ENCODE measurements at regions not wholly inside any gene's neighbourhood (a gene's known extent, or its start where the extent isn't known, plus 50 kb on each side); places are given as distances from the start of the nearest gene placed in this dataset.

- Histone ChIP-seq H4K20me1 (ENCODE audit: insufficient read depth, low read length) (no peaks in the 10 kb centered on the region), H3K27me3 (ENCODE audit: control insufficient read depth in 2 of 2, insufficient read depth in 2 of 2, low read length in 2 of 2) (no peaks in the 10 kb centered on the region), H3K27ac (ENCODE audit: low read depth in 1 of 2, low read length in 2 of 2) (no peak overlapping the region), H3K9ac (ENCODE audit: insufficient read depth, low read length, poor library complexity, severe bottlenecking) (no peak overlapping the region), H3K79me2 (ENCODE audit: insufficient read depth, low read length) (no peaks in the 10 kb centered on the region), H3K4me2 (replicated peaks; ENCODE audit: extremely low read depth, low read length, poor library complexity, severe bottlenecking) (no peak overlapping the region), H2AFZ (ENCODE audit: insufficient read depth, low read depth, low read length, poor library complexity, severe bottlenecking) (no peak overlapping the region), H3K4me3 (replicated peaks in 1 of 3; ENCODE audit: low read depth in 2 of 3, low read length in 3 of 3) (no peak overlapping the region), H3K4me1 (ENCODE audit: control insufficient read depth in 1 of 2, insufficient read depth in 2 of 2, low read length in 2 of 2) (no peaks in the 10 kb centered on the region), H3K36me3 (replicated peaks in 1 of 2; ENCODE audit: control insufficient read depth in 1 of 2, insufficient read depth in 2 of 2, low read length in 2 of 2) (no peaks in the 10 kb centered on the region), H3K9me3 (replicated peaks in 1 of 2; ENCODE audit: control insufficient read depth in 1 of 2, insufficient read depth in 1 of 2, low read length in 2 of 2) (no peaks in the 10 kb centered on the region)
- TF ChIP-seq CTCF (IDR thresholded peaks at IDR 0.05): no peak
- H3K4me1 Mint-ChIP-seq: no peaks in the 10 kb centered on the region
- intact Hi-C loops (cut with micrococcal nuclease): no loop called here
- no peaks in the 10 kb centered on the region for H3K36me3 Mint-ChIP-seq
- no peak overlapping the region for H3K27ac Mint-ChIP-seq
- DNase-seq: no peak
- H3K27me3 Mint-ChIP-seq (ENCODE audit: low read depth in 3 of 3): peaks cover 4 to 8% (median 5%) of the 10 kb centered on the region in 3 donors
- no peak overlapping the region for H3K4me3 Mint-ChIP-seq
- no peaks in the 10 kb centered on the region for H3K9me3 Mint-ChIP-seq
- 85% methylated on average over 6 of the region's 9 CpGs for WGBS (ENCODE audit: insufficient coverage)
These were observed 220.2 kb downstream of the EMX2 start for GRCh38 chr10:117762819-117763172.

- Mint-ChIP-seq H3K4me3 (no peak overlapping the region), H3K27ac (no peak overlapping the region), H3K36me3 (no peaks in the 10 kb centered on the region), H3K4me1 (no peaks in the 10 kb centered on the region), H3K27me3 (ENCODE audit: low read depth in 3 of 3) (peaks cover 4 to 7% (median 6%) of the 10 kb centered on the region in 3 donors), H3K9me3 (no peaks in the 10 kb centered on the region)
- H3K36me3 ChIP-seq (replicated peaks in 1 of 2; ENCODE audit: control insufficient read depth in 1 of 2, insufficient read depth in 2 of 2, low read length in 2 of 2): no peaks in the 10 kb centered on the region
- no peak overlapping the region for H2AFZ ChIP-seq (ENCODE audit: insufficient read depth, low read depth, low read length, poor library complexity, severe bottlenecking)
- no peaks in the 10 kb centered on the region for H3K79me2 ChIP-seq (ENCODE audit: insufficient read depth, low read length)
- no peaks in the 10 kb centered on the region for H3K9me3 ChIP-seq (replicated peaks in 1 of 2; ENCODE audit: control insufficient read depth in 1 of 2, insufficient read depth in 1 of 2, low read length in 2 of 2)
- no peak overlapping the region for H3K27ac ChIP-seq (ENCODE audit: low read depth in 1 of 2, low read length in 2 of 2)
- H3K27me3 ChIP-seq (ENCODE audit: control insufficient read depth in 2 of 2, insufficient read depth in 2 of 2, low read length in 2 of 2): no peaks in the 10 kb centered on the region
- no peaks in the 10 kb centered on the region for H3K4me1 ChIP-seq (ENCODE audit: control insufficient read depth in 1 of 2, insufficient read depth in 2 of 2, low read length in 2 of 2)
- no peak overlapping the region for H3K4me3 ChIP-seq (replicated peaks in 1 of 3; ENCODE audit: low read depth in 2 of 3, low read length in 3 of 3)
- no peaks in the 10 kb centered on the region for H4K20me1 ChIP-seq (ENCODE audit: insufficient read depth, low read length)
- intact Hi-C loops (cut with micrococcal nuclease): no loop called here
- H3K4me2 ChIP-seq (replicated peaks; ENCODE audit: extremely low read depth, low read length, poor library complexity, severe bottlenecking): no peak overlapping the region
- DNase-seq: no peak
- no peak overlapping the region for H3K9ac ChIP-seq (ENCODE audit: insufficient read depth, low read length, poor library complexity, severe bottlenecking)
- no peak for TF ChIP-seq CTCF (IDR thresholded peaks at IDR 0.05)
- 75% methylated on average over 1 of the region's 4 CpGs for WGBS (ENCODE audit: insufficient coverage)
These were observed 221.0 kb downstream of the EMX2 start for GRCh38 chr10:117763528-117763927.

Data from CD14-positive monocyte (primary cell).